ENCODE measurements at regions not wholly inside any gene's neighbourhood (a gene's known extent, or its start where the extent isn't known, plus 50 kb on each side); places are given as distances from the start of the nearest gene placed in this dataset.

- no peaks in the 10 kb centered on the region for H3K9me2 ChIP-seq (replicated peaks; ENCODE audit: insufficient read depth, low read length)
- H3K9ac ChIP-seq (ENCODE audit: low read length) = no peak overlapping the region
- no peaks in the 10 kb centered on the region for H3K36me3 ChIP-seq (ENCODE audit: low read length)
- no peak overlapping the region for H2AFZ ChIP-seq (ENCODE audit: low read depth, low read length, severe bottlenecking)
- no peaks in the 10 kb centered on the region for H3K27me3 ChIP-seq (ENCODE audit: low read length)
- no peaks in the 10 kb centered on the region for H4K20me1 ChIP-seq (ENCODE audit: low read depth, low read length)
- no peaks in the 10 kb centered on the region for H3K79me2 ChIP-seq (ENCODE audit: insufficient read depth, low read length)
- H3K27ac ChIP-seq (ENCODE audit: low read depth, low read length) = no peak overlapping the region
- no peak overlapping the region for H3K4me2 ChIP-seq (ENCODE audit: low read depth, low read length, poor library complexity, severe bottlenecking)
- no peak for TF ChIP-seq CTCF (IDR thresholded peaks at IDR 0.05; ENCODE audit: insufficient read depth, low read length, poor library complexity, severe bottlenecking)
- no peak for TF ChIP-seq EZH2phosphoT487 (conservative IDR thresholded peaks at IDR 0.05; ENCODE audit: low read length)
- H3K4me3 ChIP-seq (ENCODE audit: insufficient read depth, low read length, poor library complexity, severe bottlenecking) = no peak overlapping the region
- H3F3A ChIP-seq (ENCODE audit: insufficient read depth) = no peaks in the 10 kb centered on the region
- H3K9me3 ChIP-seq (ENCODE audit: insufficient read depth, low read length) = no peaks in the 10 kb centered on the region
Measured at GRCh38 chr20:7703996-7704395, 236.3 kb downstream of the HAO1 start.

GRCh38 chr20:7708112-7708511, 232.1 kb downstream of the HAO1 start:
- Histone ChIP-seq H3K27me3 (ENCODE audit: low read length) (no peaks in the 10 kb centered on the region), H3K27ac (ENCODE audit: low read depth, low read length) (no peak overlapping the region), H3K9me3 (ENCODE audit: insufficient read depth, low read length) (no peaks in the 10 kb centered on the region), H4K20me1 (ENCODE audit: low read depth, low read length) (no peaks in the 10 kb centered on the region), H3K4me2 (ENCODE audit: low read depth, low read length, poor library complexity, severe bottlenecking) (no peak overlapping the region), H3K36me3 (ENCODE audit: low read length) (no peaks in the 10 kb centered on the region), H3F3A (ENCODE audit: insufficient read depth) (no peaks in the 10 kb centered on the region), H3K9ac (ENCODE audit: low read length) (no peak overlapping the region), H2AFZ (ENCODE audit: low read depth, low read length, severe bottlenecking) (no peak overlapping the region), H3K4me3 (ENCODE audit: insufficient read depth, low read length, poor library complexity, severe bottlenecking) (no peak overlapping the region), H3K9me2 (replicated peaks; ENCODE audit: insufficient read depth, low read length) (no peaks in the 10 kb centered on the region), H3K79me2 (ENCODE audit: insufficient read depth, low read length) (no peaks in the 10 kb centered on the region)
- TF ChIP-seq CTCF (IDR thresholded peaks at IDR 0.05; ENCODE audit: insufficient read depth, low read length, poor library complexity, severe bottlenecking) (no peak), EZH2phosphoT487 (conservative IDR thresholded peaks at IDR 0.05; ENCODE audit: low read length) (no peak)

- Histone ChIP-seq H4K20me1 (ENCODE audit: low read depth, low read length) (no peaks in the 10 kb centered on the region), H3K79me2 (ENCODE audit: insufficient read depth, low read length) (no peaks in the 10 kb centered on the region), H3K27me3 (ENCODE audit: low read length) (no peaks in the 10 kb centered on the region), H3K36me3 (ENCODE audit: low read length) (no peaks in the 10 kb centered on the region), H3K4me2 (ENCODE audit: low read depth, low read length, poor library complexity, severe bottlenecking) (no peak overlapping the region), H3F3A (ENCODE audit: insufficient read depth) (no peaks in the 10 kb centered on the region), H3K27ac (ENCODE audit: low read depth, low read length) (no peak overlapping the region), H3K9me2 (replicated peaks; ENCODE audit: insufficient read depth, low read length) (no peaks in the 10 kb centered on the region), H3K9me3 (ENCODE audit: insufficient read depth, low read length) (no peaks in the 10 kb centered on the region), H2AFZ (ENCODE audit: low read depth, low read length, severe bottlenecking) (no peak overlapping the region), H3K9ac (ENCODE audit: low read length) (no peak overlapping the region), H3K4me3 (ENCODE audit: insufficient read depth, low read length, poor library complexity, severe bottlenecking) (no peak overlapping the region)
- no peak for TF ChIP-seq EZH2phosphoT487 (conservative IDR thresholded peaks at IDR 0.05; ENCODE audit: low read length)
- TF ChIP-seq CTCF (IDR thresholded peaks at IDR 0.05; ENCODE audit: insufficient read depth, low read length, poor library complexity, severe bottlenecking) = no peak
Measured at GRCh38 chr20:7708782-7709181, 231.5 kb downstream of the HAO1 start.

GRCh38 chr20:7710440-7710839, 229.8 kb downstream of the HAO1 start:
- no peaks in the 10 kb centered on the region for H3K27me3 ChIP-seq (ENCODE audit: low read length)
- H3K4me3 ChIP-seq (ENCODE audit: insufficient read depth, low read length, poor library complexity, severe bottlenecking) = no peak overlapping the region
- H3K36me3 ChIP-seq (ENCODE audit: low read length) = no peaks in the 10 kb centered on the region
- no peak overlapping the region for H3K4me2 ChIP-seq (ENCODE audit: low read depth, low read length, poor library complexity, severe bottlenecking)
- no peaks in the 10 kb centered on the region for H4K20me1 ChIP-seq (ENCODE audit: low read depth, low read length)
- no peaks in the 10 kb centered on the region for H3K9me3 ChIP-seq (ENCODE audit: insufficient read depth, low read length)
- H3K27ac ChIP-seq (ENCODE audit: low read depth, low read length) = no peak overlapping the region
- TF ChIP-seq CTCF (IDR thresholded peaks at IDR 0.05; ENCODE audit: insufficient read depth, low read length, poor library complexity, severe bottlenecking) (no peak), EZH2phosphoT487 (conservative IDR thresholded peaks at IDR 0.05; ENCODE audit: low read length) (no peak)
- no peaks in the 10 kb centered on the region for H3K79me2 ChIP-seq (ENCODE audit: insufficient read depth, low read length)
- no peak overlapping the region for H2AFZ ChIP-seq (ENCODE audit: low read depth, low read length, severe bottlenecking)
- H3K9ac ChIP-seq (ENCODE audit: low read length) = no peak overlapping the region
- H3K9me2 ChIP-seq (replicated peaks; ENCODE audit: insufficient read depth, low read length) = no peaks in the 10 kb centered on the region
- no peaks in the 10 kb centered on the region for H3F3A ChIP-seq (ENCODE audit: insufficient read depth)
